NT2/D1 (cell line): ENCODE measurements at regions not wholly inside any gene's neighbourhood (a gene's known extent, or its start where the extent isn't known, plus 50 kb on each side); places are given as distances from the start of the nearest gene placed in this dataset.

Experiments used
- DNase-seq: peaks from one replicate; pipeline ENCODE4 v3.0.0-alpha.2; 2011; ENCODE audit warnings: low read depth, low spot score
- H3K27me3 ChIP-seq: 2 replicates; pipeline ENCODE4 v1.6.0; 2011; ENCODE audit warnings: mild to moderate bottlenecking; ENCODE audit not compliant: insufficient read length, insufficient read depth
- H3K36me3 ChIP-seq: 2 replicates; pipeline ENCODE4 v1.6.1; 2011; ENCODE audit warnings: mild to moderate bottlenecking, low read length, mixed read lengths; ENCODE audit not compliant: insufficient read depth, insufficient read length
- H3K4me1 ChIP-seq: 2 replicates; pipeline ENCODE4 v1.5.1; 2011; ENCODE audit not compliant: insufficient read depth, insufficient read length
- H3K4me3 ChIP-seq: 2 replicates; pipeline ENCODE4 v1.5.1; 2011; ENCODE audit warnings: low read depth; ENCODE audit not compliant: insufficient read length
- H3K9ac ChIP-seq: 2 replicates; pipeline ENCODE4 v1.6.0; 2011; ENCODE audit warnings: low read depth; ENCODE audit not compliant: insufficient read length
- H3K9me3 ChIP-seq: 2 replicates; pipeline ENCODE4 v1.5.1; 2011; ENCODE audit warnings: mild to moderate bottlenecking, low read length; ENCODE audit not compliant: insufficient read depth
- SUZ12 ChIP-seq: IDR thresholded peaks from 2 replicates; pipeline ENCODE4 v1.6.1; 2011; ENCODE audit not compliant: insufficient read length, insufficient read depth; ENCODE audit errors: extremely low read depth
- YY1 ChIP-seq: IDR thresholded peaks from 2 replicates; pipeline ENCODE4 v1.6.1; 2011; ENCODE audit not compliant: insufficient read length, insufficient read depth
- ZNF274 ChIP-seq: IDR thresholded peaks from 2 replicates; pipeline ENCODE4 v1.6.1; 2011; ENCODE audit warnings: mild to moderate bottlenecking, low read depth, low read length

DNA sequence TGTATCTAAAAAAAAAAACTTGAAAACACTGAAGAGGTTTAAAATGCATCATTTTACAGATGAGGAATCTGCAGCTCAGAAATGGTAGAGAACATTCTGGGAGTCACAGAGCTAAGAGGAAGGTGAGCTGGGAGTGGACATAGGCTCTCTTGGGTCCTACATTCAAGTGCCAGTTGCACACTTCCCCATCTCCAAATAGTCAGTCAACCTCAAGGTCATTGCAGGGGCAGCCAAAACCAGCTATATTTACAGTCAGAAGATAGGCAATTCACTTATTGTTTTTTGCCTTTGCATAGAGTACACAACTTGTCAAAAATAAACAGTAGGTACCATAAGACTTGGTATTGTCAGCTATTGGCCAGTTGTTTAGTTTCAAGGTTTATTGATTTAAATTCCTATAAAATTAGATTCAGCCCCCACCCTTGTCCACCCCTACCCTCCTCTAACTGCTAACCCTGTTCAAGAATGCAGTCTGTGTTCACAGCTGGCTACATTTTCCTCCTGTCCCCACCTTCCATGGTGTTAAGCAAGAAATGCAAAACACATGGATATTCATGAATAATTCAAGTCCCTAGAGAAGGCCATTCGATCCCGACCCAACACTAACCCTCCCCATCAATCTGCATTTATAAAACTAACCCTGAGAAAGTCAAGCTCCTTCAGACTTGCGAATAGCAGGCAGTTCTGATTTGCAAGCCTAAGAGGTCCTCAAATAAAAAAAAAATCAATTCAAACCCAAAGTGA is 567.0 kb upstream of the MCTP2 start:
- H3K4me1 ChIP-seq: no peaks in the 10 kb centered on the region
- no peaks in the 10 kb centered on the region for H3K36me3 ChIP-seq
- no peak overlapping the region for H3K4me3 ChIP-seq
- H3K9ac ChIP-seq: no peak overlapping the region
- no peaks in the 10 kb centered on the region for H3K27me3 ChIP-seq
- H3K9me3 ChIP-seq: no peaks in the 10 kb centered on the region
- TF ChIP-seq SUZ12 (no peak), YY1 (no peak), ZNF274 (no peak)
- peak; percentile 57 for DNase-seq

DNA sequence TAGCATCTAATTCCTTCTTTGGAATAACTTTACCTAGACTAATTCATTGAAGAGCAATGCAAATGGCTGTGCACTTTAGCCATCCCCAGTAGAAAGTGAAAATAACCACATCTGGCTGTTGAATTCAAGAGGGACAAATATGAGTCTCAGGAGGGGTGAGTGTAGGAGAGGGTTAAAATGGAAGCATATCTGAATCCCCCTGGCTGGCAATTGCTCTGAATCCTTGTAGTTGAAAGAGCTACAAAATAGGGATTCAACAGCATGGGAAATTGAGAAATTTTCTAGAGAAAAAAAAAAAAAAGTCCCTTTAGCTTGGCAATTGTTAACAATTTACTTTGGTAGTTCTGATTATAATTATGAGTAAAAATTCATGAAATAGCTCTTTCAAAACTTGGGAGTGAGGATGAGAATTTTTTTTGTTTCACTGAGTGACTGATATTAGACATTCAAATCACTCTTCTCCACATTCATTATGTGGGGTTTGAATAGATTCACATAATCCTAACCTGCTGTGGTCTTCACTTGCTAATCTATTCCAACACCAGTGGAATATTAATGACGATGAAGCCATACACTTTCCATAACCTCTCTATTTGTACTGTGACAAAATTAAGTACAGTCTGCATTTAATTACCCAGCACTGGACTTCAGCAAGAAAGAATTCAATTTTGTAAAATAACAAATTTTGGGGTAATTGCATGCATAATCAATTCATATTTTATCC is 569.0 kb upstream of the MCTP2 start:
- DNase-seq: no peak
- no peaks in the 10 kb centered on the region for H3K4me1 ChIP-seq
- no peaks in the 10 kb centered on the region for H3K36me3 ChIP-seq
- TF ChIP-seq YY1: no peak
- TF ChIP-seq SUZ12: no peak
- no peak for TF ChIP-seq ZNF274
- no peaks in the 10 kb centered on the region for H3K27me3 ChIP-seq
- no peaks in the 10 kb centered on the region for H3K9me3 ChIP-seq
- no peak overlapping the region for H3K9ac ChIP-seq
- H3K4me3 ChIP-seq: no peak overlapping the region

DNA sequence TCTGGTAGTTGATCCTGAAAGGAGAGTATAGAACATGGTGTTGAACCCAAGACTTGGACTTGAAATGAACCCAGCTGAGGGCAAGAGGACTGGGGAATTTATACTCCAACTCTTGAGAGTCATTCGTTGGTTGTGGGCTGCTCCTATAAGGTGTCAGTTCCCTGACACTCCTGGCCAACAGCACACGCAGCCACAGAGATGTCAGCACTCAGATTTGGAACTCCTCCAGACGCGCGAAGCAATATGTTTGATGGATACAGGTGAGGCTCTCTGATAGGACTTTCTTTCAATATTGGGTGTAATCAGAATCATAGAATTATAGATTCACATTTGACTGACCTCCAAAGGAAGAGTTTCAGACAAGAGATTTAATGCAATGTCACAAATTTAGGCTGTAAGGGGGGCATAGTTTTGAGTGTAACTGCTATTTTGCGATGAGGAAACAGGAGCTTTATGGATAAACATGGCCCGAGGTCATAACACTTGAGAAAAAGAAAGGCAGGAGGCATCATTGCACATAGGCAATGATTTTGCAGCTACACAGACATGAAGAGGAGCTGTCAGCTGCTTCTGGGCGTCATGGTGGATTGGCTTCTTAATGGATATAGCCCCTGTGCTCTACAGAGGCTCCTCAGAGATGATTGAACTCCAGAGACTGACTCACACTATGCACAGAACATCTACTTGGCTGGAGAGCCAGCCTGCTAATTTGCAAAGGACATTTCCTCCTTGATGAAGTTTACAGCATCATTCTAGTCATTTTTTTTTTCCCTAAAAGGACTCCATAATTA is 569.2 kb upstream of the RGMA start:
- Histone ChIP-seq H3K9ac (no peak overlapping the region), H3K4me1 (no peaks in the 10 kb centered on the region), H3K9me3 (no peaks in the 10 kb centered on the region), H3K36me3 (no peaks in the 10 kb centered on the region), H3K4me3 (no peak overlapping the region), H3K27me3 (no peaks in the 10 kb centered on the region)
- DNase-seq: no peak
- TF ChIP-seq YY1 (no peak), SUZ12 (no peak), ZNF274 (no peak)

DNA sequence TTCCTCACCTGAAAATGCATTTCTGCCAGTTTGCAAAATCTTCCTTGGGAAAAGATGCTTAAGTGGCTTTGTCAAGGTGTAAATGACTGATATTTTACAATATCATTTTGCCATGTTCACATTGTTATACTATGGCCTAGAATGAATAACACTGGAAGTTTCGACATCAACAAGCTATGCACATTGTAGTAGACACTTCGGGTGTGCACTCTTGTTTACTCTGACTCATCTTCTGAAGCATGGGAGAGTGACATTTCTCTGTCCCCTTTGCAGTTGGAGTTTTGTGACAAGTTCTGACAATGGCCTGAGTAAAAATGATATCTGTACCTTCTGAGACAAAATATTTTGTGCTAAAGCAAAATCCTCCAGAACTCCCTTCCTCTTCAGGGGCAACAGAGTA is 567.0 kb upstream of the RGMA start:
- no peaks in the 10 kb centered on the region for H3K9me3 ChIP-seq
- no peaks in the 10 kb centered on the region for H3K4me1 ChIP-seq
- DNase-seq: no peak
- H3K4me3 ChIP-seq: no peak overlapping the region
- no peak for TF ChIP-seq ZNF274
- TF ChIP-seq YY1: no peak
- TF ChIP-seq SUZ12: no peak
- no peaks in the 10 kb centered on the region for H3K27me3 ChIP-seq
- no peaks in the 10 kb centered on the region for H3K36me3 ChIP-seq
- H3K9ac ChIP-seq: no peak overlapping the region

DNA sequence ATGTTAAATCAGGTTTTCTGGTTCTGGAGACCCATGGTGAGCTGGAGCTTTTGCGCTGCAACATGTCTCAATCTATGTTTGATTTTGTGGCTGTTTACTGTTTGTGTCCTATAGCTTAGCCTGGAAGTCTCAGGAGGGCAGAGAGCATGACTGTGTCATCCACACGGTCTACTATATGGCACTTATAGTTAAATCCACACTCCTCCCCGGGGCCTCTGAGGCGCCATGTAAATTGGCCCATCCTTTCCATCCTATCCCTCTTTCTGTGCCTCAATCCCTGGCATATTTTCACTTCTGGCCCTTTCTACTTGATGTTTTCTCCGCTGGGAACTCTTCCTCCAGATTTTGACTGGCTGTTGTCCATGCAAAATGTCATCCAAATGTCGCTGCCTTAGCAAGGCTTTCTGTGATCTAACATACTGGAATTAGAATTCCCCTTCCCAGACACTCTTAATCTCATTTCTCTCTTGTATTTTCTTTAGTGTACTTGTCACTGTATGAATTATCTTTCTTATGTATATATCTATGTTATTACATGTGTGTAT is 560.8 kb upstream of the RGMA start:
- no peaks in the 10 kb centered on the region for H3K36me3 ChIP-seq
- H3K27me3 ChIP-seq: no peaks in the 10 kb centered on the region
- DNase-seq: no peak
- H3K4me3 ChIP-seq: no peak overlapping the region
- no peak overlapping the region for H3K9ac ChIP-seq
- TF ChIP-seq SUZ12 (no peak), ZNF274 (no peak), YY1 (no peak)
- H3K4me1 ChIP-seq: no peaks in the 10 kb centered on the region
- H3K9me3 ChIP-seq: no peaks in the 10 kb centered on the region

DNA sequence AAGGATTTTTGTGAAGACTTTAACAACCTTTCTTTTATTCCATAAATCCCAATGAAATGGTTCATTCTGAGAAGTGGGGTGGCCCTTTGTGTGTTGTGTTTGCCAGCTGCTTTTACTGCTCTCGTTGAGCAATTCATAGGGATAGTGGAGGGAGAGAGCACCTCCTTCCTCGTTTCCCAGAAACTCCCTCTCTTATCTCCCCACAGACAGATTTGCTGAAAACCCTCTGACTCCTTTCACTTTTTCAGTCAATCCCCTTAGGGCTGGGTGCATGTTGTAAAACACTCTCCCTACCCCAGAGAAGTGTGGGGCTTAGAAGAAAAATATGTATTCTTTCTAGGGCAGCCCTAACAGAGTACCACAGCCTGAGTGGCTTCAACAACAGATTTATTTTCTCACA is 557.2 kb upstream of the RGMA start:
- TF ChIP-seq YY1 (no peak), SUZ12 (no peak), ZNF274 (no peak)
- Histone ChIP-seq H3K9me3 (no peaks in the 10 kb centered on the region), H3K4me3 (no peak overlapping the region), H3K9ac (no peak overlapping the region), H3K36me3 (no peaks in the 10 kb centered on the region), H3K4me1 (no peaks in the 10 kb centered on the region), H3K27me3 (no peaks in the 10 kb centered on the region)
- no peak for DNase-seq
